ENCODE measurements at regions not wholly inside any gene's neighbourhood (a gene's known extent, or its start where the extent isn't known, plus 50 kb on each side); places are given as distances from the start of the nearest gene placed in this dataset.

DNA sequence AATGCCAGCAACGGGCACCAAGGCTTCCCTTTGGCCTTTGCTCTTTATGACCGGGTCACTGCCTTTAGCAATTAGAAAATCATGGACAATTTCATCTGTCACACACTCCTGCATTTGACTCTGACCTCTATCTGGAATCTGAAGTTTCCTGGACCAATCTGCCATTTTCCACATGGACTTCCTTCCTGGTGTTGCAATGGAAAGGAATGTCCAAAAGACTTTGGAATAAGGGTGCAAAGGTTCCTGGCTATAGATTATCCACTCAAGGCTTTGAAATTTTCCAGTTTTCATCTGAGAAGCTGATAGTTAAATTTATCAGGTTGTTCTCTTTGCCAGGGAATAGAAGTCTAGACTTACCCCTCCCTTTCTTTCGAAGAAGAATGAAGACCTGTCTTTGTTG lies 523.1 kb upstream of the ZNF462 start:
- no peak for DNase-seq

DNA sequence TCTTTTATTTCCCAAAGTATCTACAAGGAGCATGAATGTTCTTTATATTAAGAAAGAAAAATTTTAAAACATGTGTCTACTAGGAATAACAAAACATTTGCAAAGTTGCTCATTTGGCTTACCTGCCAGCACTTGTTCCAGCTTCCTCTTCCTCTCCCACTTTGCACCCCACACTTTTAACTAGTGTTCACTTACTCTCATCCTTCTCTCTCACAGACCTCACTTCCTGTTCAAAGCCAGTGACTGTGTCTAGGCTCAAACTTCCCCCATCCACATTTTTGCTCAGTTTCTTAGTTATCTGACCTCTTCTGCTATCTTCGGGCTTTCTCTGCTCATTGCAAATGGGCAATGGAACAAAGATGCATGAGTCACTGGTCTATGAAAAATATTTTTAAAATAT lies 512.2 kb upstream of the ZNF462 start:
- no peak for DNase-seq

DNA sequence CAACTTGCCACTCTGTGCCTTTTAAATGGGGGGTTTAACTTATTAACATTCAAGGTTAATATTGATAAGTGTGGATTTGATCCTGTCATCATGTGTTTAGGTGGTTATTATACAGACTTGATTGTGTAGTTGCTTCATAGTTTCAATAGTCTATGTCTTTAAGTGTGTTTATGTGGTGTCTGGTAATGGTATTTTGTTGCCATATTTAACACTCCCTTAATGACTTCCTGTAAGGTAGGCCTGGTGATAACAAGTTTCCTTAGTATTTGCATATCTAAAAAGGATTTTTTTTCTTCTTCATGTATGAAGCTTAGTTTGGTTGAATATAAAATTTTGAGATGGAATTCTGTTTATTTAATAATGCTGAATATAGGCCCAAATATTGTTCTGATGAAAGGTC lies 506.0 kb upstream of the ZNF462 start:
- DNase-seq, result no peak

DNA sequence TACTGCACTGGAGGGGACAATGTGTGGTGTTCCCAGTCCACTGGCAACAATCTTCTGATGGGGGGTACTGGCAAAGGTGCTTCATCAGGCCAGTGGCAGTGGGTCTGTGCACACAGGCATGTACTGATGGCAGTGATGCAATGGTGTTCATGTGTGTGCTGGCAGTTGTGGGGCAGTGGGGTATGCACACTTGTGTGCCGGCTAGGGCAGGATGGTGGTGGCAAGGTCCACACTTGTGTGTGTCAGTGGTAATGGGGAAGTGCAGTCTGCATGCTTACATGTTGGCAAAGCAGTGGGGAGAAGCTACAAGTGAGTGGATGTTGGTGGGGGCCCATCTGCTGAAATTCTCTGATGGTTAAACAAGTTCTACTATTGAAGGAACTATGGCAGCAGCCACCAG lies 504.6 kb upstream of the ZNF462 start:
- DNase-seq, result no peak

DNA sequence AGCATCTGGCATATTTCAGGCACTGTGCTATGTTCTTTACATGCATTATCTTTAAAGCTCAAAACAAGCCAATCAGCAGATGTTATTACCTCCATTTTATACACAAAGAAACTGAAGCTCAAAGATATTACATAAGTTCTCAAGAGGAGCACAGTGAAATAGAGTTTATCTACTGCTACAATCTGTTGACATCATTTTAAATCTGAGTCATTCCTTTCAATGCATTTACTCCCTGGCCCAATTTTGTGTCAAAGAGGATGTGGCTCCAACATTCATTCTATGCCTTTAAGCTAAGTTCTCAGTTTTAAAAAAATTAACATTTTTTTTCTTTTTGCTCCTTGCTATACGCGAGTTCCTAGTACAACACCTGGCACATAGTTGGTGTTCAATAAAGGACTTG lies 486.3 kb upstream of the ZNF462 start:
- DNase-seq, result no peak

DNA sequence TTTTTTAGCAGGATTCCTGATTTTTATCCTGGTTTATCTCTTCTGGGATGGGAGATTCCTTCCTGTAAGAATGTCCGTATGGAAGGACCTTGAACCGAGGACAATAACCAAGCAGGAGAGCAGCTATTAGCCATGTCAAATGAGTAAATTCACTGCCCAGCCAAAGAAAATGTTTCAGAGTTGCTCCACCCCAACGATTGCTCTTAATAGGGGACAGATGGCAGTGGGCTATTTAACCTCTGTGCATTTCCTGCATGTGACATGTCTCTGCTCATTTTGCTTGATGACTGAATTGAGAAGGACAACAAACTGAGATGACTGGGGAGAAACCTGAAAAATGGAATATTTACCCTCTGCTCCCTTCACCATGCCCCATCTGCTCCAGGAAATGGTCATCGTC lies 479.9 kb upstream of the ZNF462 start:
- DNase-seq, result no peak

DNA sequence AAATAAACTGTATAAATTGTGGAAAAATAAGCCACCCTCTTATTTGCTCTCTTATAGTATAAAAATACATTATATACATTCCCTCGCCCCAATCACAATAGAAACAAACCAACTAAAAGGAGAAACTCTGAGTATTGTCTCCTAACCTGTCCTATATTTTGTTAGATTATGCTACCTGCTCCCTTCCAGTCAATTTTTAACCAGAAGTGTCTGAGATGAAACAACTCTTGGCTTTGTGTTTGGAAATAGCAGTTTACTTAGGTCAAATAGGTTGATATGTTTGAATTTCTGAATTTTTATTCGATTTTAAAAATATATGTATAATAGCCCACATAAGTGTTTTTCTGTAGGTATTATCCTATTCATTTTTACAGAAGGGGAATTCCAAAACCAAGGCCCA lies 475.0 kb upstream of the ZNF462 start:
- DNase-seq, result no peak

DNA sequence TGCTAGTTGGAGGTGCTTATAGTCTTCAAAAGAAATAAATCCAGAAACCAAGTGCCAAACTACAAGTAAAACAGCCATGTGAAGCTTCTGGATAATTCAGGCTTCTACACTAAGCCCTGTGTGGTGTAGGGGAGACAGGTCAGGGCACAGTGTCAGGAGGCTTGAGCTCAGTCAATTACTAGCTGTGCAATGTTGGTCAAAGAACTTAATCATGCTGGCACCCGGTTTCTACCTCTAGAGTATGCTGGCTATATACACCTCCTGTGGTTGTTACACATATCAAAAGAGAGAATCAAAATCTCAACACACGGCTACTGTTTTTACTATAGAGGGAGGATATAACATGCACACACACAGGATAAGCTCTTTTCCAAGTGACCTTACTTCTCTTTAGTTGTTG lies 469.7 kb upstream of the ZNF462 start:
- no peak for DNase-seq

DNA sequence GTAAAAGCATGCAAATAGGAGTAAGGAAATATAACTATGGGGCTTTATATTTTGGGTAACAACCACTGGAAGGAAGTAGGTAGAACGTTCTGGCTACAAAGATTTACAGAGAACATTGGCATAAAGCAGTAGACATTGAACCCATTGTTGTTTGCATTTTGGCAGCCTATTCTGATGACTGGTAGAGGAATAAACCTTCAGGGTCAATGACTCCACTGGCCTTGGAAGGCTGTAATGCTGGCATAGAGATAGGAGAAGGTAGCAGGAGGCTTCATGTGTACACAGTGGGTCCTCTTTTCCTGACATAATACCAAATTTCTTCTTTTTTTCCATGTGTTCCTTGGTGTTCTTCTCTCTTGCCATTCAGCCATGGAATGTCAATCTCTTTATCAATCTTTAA lies 462.8 kb upstream of the ZNF462 start:
- no peak for DNase-seq

DNA sequence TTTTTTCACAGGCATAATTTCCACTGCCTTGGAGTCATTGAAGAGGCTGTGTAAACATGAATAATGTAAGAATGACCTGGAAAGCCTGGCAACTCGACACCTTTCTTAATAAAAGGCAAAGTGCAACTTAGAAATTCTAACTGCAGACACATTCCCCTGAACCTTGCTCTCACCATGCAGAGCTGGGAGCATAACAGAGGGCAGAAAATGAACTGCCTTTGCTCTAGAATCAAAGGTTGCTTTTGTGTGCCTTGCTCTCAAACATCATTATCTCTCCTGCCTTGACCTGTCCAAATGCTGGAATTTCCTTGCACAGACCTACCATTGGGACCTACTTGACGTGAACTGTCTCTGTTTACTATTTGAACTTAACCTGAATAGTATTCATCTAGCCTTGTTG lies 462.0 kb upstream of the ZNF462 start:
- no peak for DNase-seq

DNA sequence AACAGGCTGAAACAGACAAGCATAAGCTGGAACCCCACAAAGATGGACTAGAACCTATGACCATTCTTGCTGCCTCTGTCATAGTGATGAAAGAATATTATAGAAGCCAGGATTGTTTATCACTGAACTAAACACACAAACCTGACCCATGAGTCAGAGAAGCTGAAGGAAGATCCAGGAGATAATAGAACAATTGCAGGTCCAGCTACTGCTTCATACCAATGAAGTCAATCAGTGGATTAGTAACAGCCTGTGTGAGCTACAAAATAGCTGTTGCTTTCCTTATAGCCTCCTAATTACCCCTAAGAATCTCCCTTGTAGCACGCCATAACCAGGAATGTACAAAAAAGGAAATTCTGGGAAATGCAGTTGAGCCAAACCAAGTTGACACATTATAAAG lies 459.9 kb upstream of the ZNF462 start:
- DNase-seq, result no peak

DNA sequence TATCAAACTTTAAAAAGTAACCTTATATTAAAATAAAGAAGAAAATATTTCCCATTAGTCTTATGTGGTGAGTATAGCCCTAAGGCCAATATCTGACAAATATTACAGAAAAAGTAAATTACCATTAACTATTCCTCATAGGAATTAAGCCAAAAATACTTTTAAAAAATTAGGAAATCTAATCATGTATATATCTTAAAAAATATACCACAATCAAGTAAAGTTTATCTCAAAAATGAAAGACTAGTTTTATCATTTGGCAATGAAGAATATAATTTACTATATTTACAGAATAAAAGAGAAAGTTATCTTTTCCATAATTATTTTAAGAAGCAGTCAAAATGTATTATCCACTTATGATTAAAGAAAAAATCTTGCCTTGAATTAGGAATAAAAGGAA lies 458.8 kb upstream of the ZNF462 start:
- no peak for DNase-seq

DNA sequence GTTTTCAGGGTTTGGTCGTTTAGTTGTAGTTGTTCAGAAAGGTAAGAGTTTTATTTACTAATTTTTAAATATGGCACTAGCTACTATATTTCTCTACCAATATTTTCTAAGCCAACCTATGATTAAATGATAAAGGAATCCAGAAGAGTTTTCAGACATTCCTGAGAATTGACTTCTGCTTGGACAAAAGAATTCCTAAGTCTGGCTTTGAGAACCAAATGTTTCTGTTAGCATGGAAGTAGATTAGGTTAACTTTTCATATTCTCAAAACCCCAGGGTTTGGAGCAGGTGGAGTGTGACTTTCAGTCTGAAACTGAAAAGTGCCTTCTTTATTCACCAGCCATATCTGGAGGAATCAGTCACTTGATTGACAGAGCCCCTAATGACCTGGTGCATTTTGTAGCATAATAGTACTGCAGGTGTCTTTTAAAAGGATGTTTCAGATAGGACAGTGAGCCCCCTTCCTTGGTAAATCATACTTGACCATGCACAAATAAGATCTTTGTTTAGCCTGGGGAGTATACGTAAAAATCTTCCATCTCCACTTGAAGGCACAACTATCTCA lies 457.0 kb upstream of the ZNF462 start:
- DNase-seq, result no peak

DNA sequence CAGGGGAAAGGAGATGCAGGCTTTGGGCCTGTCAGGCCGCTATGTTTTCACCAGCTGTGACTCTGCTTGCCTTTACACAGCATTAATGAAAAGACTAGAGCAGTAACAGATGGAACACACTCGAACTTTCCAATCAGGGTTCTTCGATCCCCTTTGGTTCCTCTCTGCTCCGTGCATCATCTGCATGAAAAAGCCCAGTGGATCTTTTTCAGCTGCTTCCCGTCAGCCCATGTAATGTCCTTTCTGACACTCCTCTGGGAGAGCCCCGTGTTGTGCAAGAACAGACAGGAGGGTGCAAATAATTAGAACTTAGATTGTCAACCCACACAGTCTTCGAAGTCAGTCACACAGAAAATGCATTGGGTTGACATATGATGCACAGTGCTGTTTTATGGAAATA lies 448.9 kb upstream of the ZNF462 start:
- no peak for DNase-seq

DNA sequence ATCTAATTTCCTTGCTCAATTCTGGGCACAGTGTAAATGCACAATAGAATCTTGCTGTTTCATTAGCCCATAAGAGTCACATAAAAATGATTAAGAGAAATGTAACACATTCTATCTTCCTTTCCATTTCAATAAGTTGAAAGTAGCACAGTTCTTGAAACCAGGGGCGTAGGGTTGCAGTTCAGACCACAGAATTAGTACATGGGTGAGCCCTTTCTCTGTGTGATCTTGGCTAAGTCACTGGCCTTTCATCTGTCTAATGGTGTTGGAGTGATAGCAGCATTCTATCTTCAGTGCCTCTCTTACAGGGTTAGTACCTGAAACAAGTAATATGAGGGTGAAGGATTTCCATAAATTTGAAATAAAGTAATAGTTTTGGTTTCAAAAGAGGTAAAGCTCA lies 445.3 kb upstream of the ZNF462 start:
- no peak for DNase-seq

DNA sequence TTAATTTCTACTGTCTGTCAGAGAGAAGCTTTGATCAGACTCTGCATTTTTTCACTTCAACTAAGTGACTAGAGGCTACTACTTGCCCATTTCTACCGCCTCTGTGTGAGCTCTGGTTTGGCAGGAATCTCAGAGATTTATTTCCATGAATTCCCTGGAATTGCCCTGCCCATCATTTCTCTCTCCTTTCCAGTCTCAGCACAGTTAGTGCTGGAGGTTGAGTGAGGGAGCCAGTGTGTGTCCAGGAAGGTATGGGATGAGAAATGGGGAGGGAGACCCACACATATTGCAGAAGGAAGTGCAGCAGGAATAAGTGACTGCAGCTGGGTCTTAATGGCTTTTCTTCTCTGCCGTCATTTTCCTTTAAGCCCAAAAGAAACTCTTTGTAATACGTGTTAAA lies 443.1 kb upstream of the ZNF462 start:
- no peak for DNase-seq

DNA sequence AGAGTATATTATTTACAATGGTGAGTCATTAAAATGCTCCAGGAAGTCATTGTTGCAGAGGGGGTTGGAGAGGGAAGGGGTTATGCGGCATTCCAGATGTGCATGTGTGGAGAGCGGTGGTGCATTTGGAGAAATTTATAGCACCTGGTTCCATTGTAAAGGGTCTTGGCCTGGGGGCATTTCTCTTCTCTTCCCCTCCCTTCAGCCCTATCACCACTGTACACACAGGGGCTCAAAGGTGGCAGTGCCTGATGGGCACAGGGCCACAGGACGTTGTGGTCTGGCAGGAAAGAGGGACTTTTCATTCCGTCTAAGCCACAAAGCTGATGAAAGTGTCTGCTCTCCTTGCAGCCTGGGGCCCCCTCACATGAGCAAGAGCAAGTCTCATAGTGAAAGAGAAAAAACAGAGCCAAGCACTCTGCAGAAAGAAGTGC lies 442.4 kb upstream of the ZNF462 start:
- no peak for DNase-seq

DNA sequence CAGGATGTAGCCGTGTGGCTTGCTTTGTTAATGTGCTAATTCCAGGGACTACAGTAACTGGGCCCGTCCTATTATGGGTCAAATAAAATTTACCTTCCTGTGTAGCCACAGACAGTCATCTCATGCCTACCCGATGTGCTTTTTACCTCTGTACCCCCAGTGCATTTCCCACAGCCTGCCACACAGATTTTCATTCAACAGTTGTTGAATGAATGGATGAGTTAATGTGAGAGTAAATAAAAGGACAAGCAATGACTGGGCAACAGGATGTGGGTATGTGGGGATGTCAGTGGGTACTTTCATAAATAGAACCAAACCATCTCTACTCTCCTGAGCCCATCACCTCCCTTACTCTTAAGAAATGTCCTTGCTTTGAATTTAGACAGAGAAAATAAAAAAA lies 441.2 kb upstream of the ZNF462 start:
- no peak for DNase-seq

DNA sequence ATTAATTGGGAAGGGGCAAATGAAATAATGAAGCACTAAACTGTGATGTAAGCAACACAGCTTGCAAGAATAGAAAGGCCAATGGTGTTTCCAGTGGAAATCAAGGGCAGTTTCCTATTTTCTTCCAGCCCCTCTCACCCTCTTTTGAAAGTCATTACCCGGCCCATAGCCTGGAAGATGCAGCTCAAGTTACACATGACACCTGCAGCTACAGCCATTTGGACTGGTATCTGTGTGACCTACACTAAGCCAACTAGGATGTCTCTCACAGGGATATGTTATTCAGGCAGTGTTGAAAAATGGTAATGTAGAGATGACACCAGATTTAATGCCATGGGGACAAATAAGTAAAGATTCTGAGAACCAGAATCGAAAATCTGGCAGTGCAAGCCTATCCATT lies 439.4 kb upstream of the ZNF462 start:
- DNase-seq, result no peak

DNA sequence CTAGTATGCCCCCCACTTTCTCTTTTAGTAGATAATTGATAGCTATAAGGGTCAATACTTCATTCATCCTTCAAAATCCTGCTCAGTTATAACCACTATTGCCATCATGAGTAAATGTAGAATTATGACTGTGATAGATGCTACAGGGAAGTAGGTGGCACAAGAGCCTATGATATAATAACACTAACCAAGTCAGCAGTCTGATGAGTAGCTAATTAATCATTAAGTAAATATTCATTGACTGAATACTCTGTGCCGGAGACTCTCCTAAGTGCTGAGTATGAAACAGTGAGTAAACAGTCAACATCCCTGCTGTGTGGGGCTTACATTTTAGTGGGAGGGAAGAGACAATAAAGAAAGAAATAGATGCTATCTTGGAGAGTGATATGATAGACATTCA lies 430.3 kb upstream of the ZNF462 start:
- no peak for DNase-seq

DNA sequence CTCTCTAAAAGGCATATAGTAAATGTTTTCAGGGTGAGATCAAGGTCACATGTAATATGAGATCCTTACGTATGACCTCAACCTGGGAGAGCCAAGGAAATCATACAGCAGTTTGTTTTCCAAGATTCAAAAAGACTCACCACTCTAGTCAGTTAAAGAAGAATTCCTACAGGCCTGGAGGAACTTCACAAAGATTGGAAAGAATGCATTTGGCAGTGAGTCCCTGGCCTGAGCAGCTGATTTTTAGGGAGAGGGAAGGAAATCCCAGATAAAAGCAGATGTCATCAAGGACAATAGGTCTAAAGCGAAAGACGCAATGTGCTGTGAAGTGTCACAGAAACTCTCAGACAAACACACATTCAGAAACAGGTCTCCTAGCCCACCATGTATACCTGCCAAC lies 424.0 kb upstream of the ZNF462 start:
- no peak for DNase-seq

DNA sequence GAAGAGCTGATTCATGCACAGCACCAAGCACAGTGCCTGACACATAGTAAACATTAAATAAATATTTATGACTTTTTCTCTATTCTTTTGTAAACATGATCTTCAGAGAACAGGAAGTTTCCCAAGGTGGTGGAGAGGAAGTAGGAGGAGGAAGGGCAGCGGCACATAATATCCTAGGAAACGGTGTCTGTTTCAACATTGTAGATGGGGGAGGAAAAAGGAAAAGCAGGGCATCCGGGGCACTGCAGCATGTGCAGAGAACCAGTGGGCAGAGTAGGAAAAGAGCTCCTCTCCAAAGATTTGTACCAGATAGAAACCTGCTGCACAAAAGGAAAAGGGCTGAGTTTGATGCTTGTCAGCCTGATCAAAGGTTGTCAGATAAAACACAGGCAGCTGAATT lies 421.7 kb upstream of the ZNF462 start:
- no peak for DNase-seq

DNA sequence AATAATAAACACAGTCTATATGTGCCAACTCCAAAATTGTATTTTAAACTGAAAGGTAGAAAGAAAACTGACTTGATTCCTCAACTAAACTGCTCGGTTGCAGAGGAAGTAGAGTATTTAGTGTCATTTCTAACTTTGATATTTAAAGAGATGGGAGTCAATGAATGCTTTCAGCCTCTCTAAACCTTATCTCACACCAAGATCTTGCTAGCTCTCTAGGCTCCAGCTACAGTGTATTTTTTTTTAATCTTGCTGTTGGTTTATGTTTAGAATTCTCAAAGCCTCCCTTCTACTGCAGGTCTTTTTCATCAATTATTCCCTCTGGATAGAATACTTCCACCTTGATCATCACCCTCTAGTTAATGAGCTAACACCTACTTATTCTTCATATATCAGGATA lies 419.4 kb upstream of the ZNF462 start:
- no peak for DNase-seq

DNA sequence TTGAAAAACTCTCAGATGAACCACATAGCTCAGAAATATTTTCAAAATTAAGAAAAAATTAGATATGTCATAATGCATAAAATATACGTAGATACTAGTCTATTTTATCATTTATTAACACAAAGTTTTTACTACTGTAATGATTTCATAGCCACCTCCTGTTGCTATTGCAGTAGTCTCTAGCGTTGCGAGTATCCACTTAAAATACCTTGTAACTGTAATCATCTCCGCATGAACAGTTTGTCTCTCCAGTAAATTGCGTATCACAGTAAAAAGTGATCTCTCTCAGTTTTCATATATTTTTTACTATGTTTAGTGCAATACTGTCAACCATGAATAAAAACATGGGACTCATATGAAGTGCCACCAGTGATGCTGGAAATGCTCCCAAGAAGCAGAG lies 417.9 kb upstream of the ZNF462 start:
- DNase-seq, result no peak

DNA sequence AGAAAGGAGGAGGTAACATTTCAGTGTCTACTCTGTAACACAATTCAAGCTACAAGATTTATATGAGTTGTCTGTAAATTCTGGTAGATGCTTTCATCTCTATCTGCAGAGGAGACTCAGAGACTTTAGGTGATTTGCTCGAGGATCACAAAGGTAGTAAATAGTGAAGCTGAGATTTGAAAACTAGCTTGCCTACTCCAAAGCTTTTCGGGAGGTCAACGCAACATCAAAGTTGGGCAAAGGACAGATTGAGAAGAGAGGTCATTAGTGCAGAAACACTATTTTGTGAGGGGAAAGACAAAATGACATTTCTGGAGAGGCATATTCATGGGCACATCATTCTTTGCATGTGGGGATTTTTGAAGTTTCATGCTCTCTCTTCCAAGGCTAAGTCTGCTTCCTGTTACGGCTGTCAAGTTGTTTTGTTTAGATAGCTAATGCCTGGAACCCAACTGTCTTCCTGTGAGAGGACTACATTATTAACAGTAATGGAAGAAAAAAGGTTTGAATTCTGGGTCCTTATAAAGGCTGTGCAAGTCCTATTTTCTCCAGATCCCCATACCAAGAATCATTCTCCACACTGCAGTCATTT lies 413.5 kb upstream of the ZNF462 start:
- no peak for DNase-seq

DNA sequence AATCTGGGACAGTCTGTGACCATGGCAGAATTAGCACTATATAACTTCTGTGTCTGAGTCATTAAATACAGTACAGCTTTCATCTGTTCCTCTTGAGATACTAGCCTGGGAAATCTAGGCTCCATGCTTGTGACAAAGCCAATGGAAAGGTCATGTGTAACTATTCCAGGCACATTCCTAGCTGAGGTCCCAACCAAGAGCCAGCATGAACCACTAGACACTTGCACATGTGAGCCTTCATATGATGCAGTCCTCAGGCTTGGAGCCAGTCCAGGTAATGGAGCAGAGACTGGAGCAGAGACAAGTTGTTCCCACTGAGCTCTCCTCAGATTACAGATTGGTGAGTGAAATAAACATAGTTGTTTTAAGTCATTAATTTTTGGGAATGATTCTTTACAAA lies 412.4 kb upstream of the ZNF462 start:
- DNase-seq, result no peak
